Mucosa of descending colon (tissue), 3 donors: ENCODE measurements at regions not wholly inside any gene's neighbourhood (a gene's known extent, or its start where the extent isn't known, plus 50 kb on each side); places are given as distances from the start of the nearest gene placed in this dataset.

Source experiments
- ATAC-seq: fragments of 200-7000 bp; cut with Tn5 transposase; one replicate; pipeline ENCODE4 v1.9.1; 2020; ENCODE audit warnings: mild to moderate bottlenecking, moderate library complexity
- DNase-seq, 3 donors: peaks; one replicate each; pipeline ENCODE4 v3.0.0-alpha.2; 2020
- H3K36me3 ChIP-seq: fragments of 200-600 bp; one replicate; pipeline ENCODE4 v1.8.0; 2021; ENCODE audit warnings: low read depth, mild to moderate bottlenecking
- H3K4me1 ChIP-seq: fragments of 200-600 bp; one replicate; pipeline ENCODE4 v1.8.0; 2021; ENCODE audit warnings: low read depth, mild to moderate bottlenecking
- H3K4me3 ChIP-seq: fragments of 200-600 bp; one replicate; pipeline ENCODE4 v1.8.0; 2021; ENCODE audit warnings: mild to moderate bottlenecking
- H3K9me3 ChIP-seq: fragments of 200-600 bp; one replicate; pipeline ENCODE4 v1.8.0; 2021; ENCODE audit warnings: mild to moderate bottlenecking
- CTCF ChIP-seq: fragments of 200-600 bp; IDR thresholded peaks from one replicate; pipeline ENCODE4 v1.8.0; 2022; ENCODE audit warnings: antibody characterized with exemption, mild to moderate bottlenecking
- intact Hi-C, 2 donors: fragments of 100-400 bp; cut with DNase I in 1 of 2; cut with micrococcal nuclease in 1 of 2; formaldehyde crosslinking; loops; one replicate each; pipeline versions ENCODE4 v1.11.0 to v1.11.1; 2022; cut with DNase I, micrococcal nuclease
- donor health status: DM: no; HTN: no; CAD: no; lungs with moderate emphysema.
- donor health status: DM: no; HTN: no; CAD: no.
- donor health status: DM: no; HTN: yes; CAD: no.

- DNase-seq (peak in 2 of 3 donors; percentile 27 to 36), ATAC-seq (peak; percentile 83)
- no peak for TF ChIP-seq CTCF
- intact Hi-C loops = no loop called here
- H3K4me3 ChIP-seq = no peak overlapping the region
- H3K9me3 ChIP-seq = no peaks in the 10 kb centered on the region
- no peaks in the 10 kb centered on the region for H3K36me3 ChIP-seq
- no peaks in the 10 kb centered on the region for H3K4me1 ChIP-seq
Measured at GRCh38 chr18:51890762-51891161, 449.2 kb upstream of the DCC start.

- Histone ChIP-seq H3K4me3 (no peak overlapping the region), H3K4me1 (no peaks in the 10 kb centered on the region), H3K9me3 (no peaks in the 10 kb centered on the region), H3K36me3 (no peaks in the 10 kb centered on the region)
- no peak for DNase-seq
- TF ChIP-seq CTCF = no peak
- intact Hi-C loops = no loop called here
- no peak for ATAC-seq
Measured at GRCh38 chr18:51891876-51892275, 448.1 kb upstream of the DCC start.

GRCh38 chr18:51897884-51898283 is 442.1 kb upstream of the DCC start:
- ATAC-seq (peak; percentile 96), DNase-seq (peak in 1 of 3 donors; percentile 23)
- intact Hi-C loops = no loop called here
- no peak for TF ChIP-seq CTCF
- Histone ChIP-seq H3K9me3 (no peaks in the 10 kb centered on the region), H3K36me3 (no peaks in the 10 kb centered on the region), H3K4me1 (no peaks in the 10 kb centered on the region), H3K4me3 (no peak overlapping the region)

GRCh38 chr18:51907687-51908597 is 432.1 kb upstream of the DCC start:
- no peaks in the 10 kb centered on the region for H3K36me3 ChIP-seq
- H3K4me1 ChIP-seq = no peaks in the 10 kb centered on the region
- ATAC-seq (peak; percentile 81), DNase-seq (peak in 1 of 3 donors; percentile 7)
- no peak for TF ChIP-seq CTCF
- intact Hi-C loops = no loop called here
- H3K9me3 ChIP-seq = no peaks in the 10 kb centered on the region
- no peak overlapping the region for H3K4me3 ChIP-seq

GRCh38 chr18:51908598-51908944 is 431.4 kb upstream of the DCC start:
- Histone ChIP-seq H3K4me3 (no peak overlapping the region), H3K36me3 (no peaks in the 10 kb centered on the region), H3K4me1 (no peaks in the 10 kb centered on the region), H3K9me3 (no peaks in the 10 kb centered on the region)
- ATAC-seq (peak; percentile 44), DNase-seq (no peak)
- no peak for TF ChIP-seq CTCF
- intact Hi-C loops = no loop called here
